IMR-90 (cell line): ENCODE measurements at regions not wholly inside any gene's neighbourhood (a gene's known extent, or its start where the extent isn't known, plus 50 kb on each side); places are given as distances from the start of the nearest gene placed in this dataset.
A peak's percentile ranks its signal among the peaks of the same experiment; 100 is the strongest.

ENCODE experiments used
- ATAC-seq: fragments of 200-7000 bp; cut with Tn5 transposase; 2 replicates; pipeline ENCODE4 v1.9.1; 2020; ENCODE audit warnings: low read depth, mild to moderate bottlenecking, moderate library complexity
- BruUV-seq: library from RNA; stranded (reverse); fragments of 400-500 nt; replicated peaks from 2 replicates; lab custom pipeline; 2021; lab: Mats Ljungman, UMichigan
- CTCF ChIA-PET: fragments of 300-600 bp; formaldehyde crosslinking; extraction: SDS; loops from one replicate; lab custom pipeline; 2021; ENCODE audit warnings: antibody characterized with exemption; lab: Yijun Ruan, JAX
- POLR2A ChIA-PET: fragments of 300-600 bp; sonication (Branson Sonifier 250); formaldehyde crosslinking; loops from one replicate; lab custom pipeline; 2022; ENCODE audit warnings: antibody characterized with exemption; ENCODE audit not compliant: unreplicated experiment; lab: Charles Lee
- DNase-seq: peaks from one replicate; pipeline ENCODE4 v3.0.0; 2013
- H2AFZ ChIP-seq: replicated peaks from 2 replicates; pipeline ENCODE3; 2013; ENCODE audit warnings: low read length, mild to moderate bottlenecking; ENCODE audit not compliant: poor library complexity
- H2AK5ac ChIP-seq: 2 replicates; pipeline ENCODE4 v1.6.1; 2013; ENCODE audit warnings: low read depth, low read length, inconsistent platforms
- H2AK9ac ChIP-seq: replicated peaks from 2 replicates; pipeline ENCODE3; 2013; ENCODE audit warnings: mild to moderate bottlenecking, low read depth, low read length, moderate library complexity; ENCODE audit not compliant: poor library complexity
- H2BK120ac ChIP-seq: 2 replicates; pipeline ENCODE4 v1.6.1; 2013; ENCODE audit warnings: low read depth, low read length, inconsistent platforms
- H2BK15ac ChIP-seq: 3 replicates; pipeline ENCODE4 v1.6.1; 2013; ENCODE audit warnings: low read depth, low read length, inconsistent platforms
- H2BK20ac ChIP-seq: 2 replicates; pipeline ENCODE4 v1.6.1; 2013; ENCODE audit warnings: low read depth, mild to moderate bottlenecking, inconsistent platforms, low read length, moderate library complexity
- H2BK5ac ChIP-seq: 2 replicates; pipeline ENCODE4 v1.6.1; 2013; ENCODE audit warnings: mild to moderate bottlenecking, low read depth, low read length, inconsistent platforms; ENCODE audit not compliant: poor library complexity, severe bottlenecking
- H3K14ac ChIP-seq: replicated peaks from 2 replicates; pipeline ENCODE4 v1.6.1; 2013; ENCODE audit warnings: low read depth, low read length, inconsistent platforms
- H3K18ac ChIP-seq: 2 replicates; pipeline ENCODE4 v1.6.1; 2013; ENCODE audit warnings: low read depth, low read length, control low read depth
- H3K23ac ChIP-seq: 2 replicates; pipeline ENCODE4 v1.6.1; 2013; ENCODE audit warnings: low read depth, low read length, inconsistent platforms
- H3K27ac ChIP-seq: 2 replicates; pipeline ENCODE4 v1.5.1; 2013; ENCODE audit warnings: mild to moderate bottlenecking, control low read depth, low read length; ENCODE audit not compliant: insufficient read depth
- H3K27me3 ChIP-seq: 2 replicates; pipeline ENCODE4 v1.6.1; 2013; ENCODE audit warnings: low read length; ENCODE audit not compliant: control insufficient read depth, insufficient read depth
- H3K36me3 ChIP-seq: 2 replicates; pipeline ENCODE4 v1.6.1; 2013; ENCODE audit warnings: low read length, mixed read lengths; ENCODE audit not compliant: control insufficient read depth, insufficient read depth
- H3K4ac ChIP-seq: 2 replicates; pipeline ENCODE4 v1.6.1; 2013; ENCODE audit warnings: low read depth, low read length, inconsistent platforms
- H3K4me1 ChIP-seq: 2 replicates; pipeline ENCODE4 v1.6.1; 2013; ENCODE audit warnings: low read length, mixed read lengths; ENCODE audit not compliant: control insufficient read depth, insufficient read depth
- H3K4me2 ChIP-seq: 2 replicates; pipeline ENCODE4 v1.6.1; 2013; ENCODE audit warnings: low read depth, mild to moderate bottlenecking, control low read depth, low read length, moderate library complexity
- H3K4me3 ChIP-seq: 2 replicates; pipeline ENCODE4 v1.5.1; 2013; ENCODE audit warnings: low read depth, mild to moderate bottlenecking, control low read depth, low read length, moderate library complexity; ENCODE audit not compliant: insufficient read depth
- H3K56ac ChIP-seq: 2 replicates; pipeline ENCODE4 v1.6.1; 2013; ENCODE audit warnings: low read length, inconsistent platforms; ENCODE audit not compliant: insufficient read depth; ENCODE audit errors: extremely low read depth
- H3K79me1 ChIP-seq, 2 experiments: 2 replicates each; pipeline ENCODE4 v1.6.1; 2013; ENCODE audit warnings: low read length in 2 of 2, inconsistent platforms in 1 of 2, low read depth in 1 of 2
- H3K9ac ChIP-seq: 2 replicates; pipeline ENCODE4 v1.6.1; 2013; ENCODE audit warnings: low read depth, low read length, control low read depth
- H3K9me1 ChIP-seq: 2 replicates; pipeline ENCODE4 v1.6.1; 2013; ENCODE audit warnings: low read length, inconsistent platforms; ENCODE audit not compliant: insufficient read depth
- H3K9me3 ChIP-seq: 2 replicates; pipeline ENCODE4 v1.6.1; 2013; ENCODE audit warnings: low read length; ENCODE audit not compliant: control insufficient read depth, insufficient read depth
- H4K20me1 ChIP-seq: 2 replicates; pipeline ENCODE4 v1.6.1; 2013; ENCODE audit warnings: low read length, inconsistent platforms; ENCODE audit not compliant: insufficient read depth
- H4K5ac ChIP-seq: 2 replicates; pipeline ENCODE4 v1.6.1; 2013; ENCODE audit warnings: mild to moderate bottlenecking, low read depth, low read length, control low read depth
- H4K8ac ChIP-seq, 2 experiments: 2 replicates each; pipeline ENCODE4 v1.6.1; 2013; ENCODE audit warnings: low read depth in 2 of 2, low read length in 2 of 2, control low read depth in 1 of 2, inconsistent platforms in 1 of 2
- H4K91ac ChIP-seq: 2 replicates; pipeline ENCODE4 v1.6.1; 2013; ENCODE audit warnings: low read depth, low read length, inconsistent platforms; ENCODE audit not compliant: insufficient read depth
- BHLHE40 ChIP-seq: fragments of 150-350 bp; IDR thresholded peaks from 2 replicates; pipeline ENCODE4 v1.6.1; 2016; ENCODE audit warnings: mild to moderate bottlenecking, low read depth, low read length
- CEBPB ChIP-seq: IDR thresholded peaks from 2 replicates; pipeline ENCODE4 v1.6.1; 2012; ENCODE audit warnings: low read depth, low read length, improper control_type of control experiment
- CHD1 ChIP-seq: IDR thresholded peaks from 2 replicates; pipeline ENCODE4 v1.6.1; 2012; ENCODE audit warnings: low read depth, low read length, improper control_type of control experiment
- CTCF ChIP-seq: conservative IDR thresholded peaks from 2 replicates; pipeline ENCODE4 v1.5.1; 2012; ENCODE audit warnings: mild to moderate bottlenecking, low read depth, low read length, improper control_type of control experiment
- FOS ChIP-seq: fragments of 150-350 bp; IDR thresholded peaks from 2 replicates; pipeline ENCODE4 v1.6.1; 2016; ENCODE audit warnings: low read depth, low read length
- MAFK ChIP-seq: IDR thresholded peaks from 2 replicates; pipeline ENCODE4 v1.6.1; 2012; ENCODE audit warnings: low read depth, low read length, improper control_type of control experiment
- MAZ ChIP-seq: IDR thresholded peaks from 2 replicates; pipeline ENCODE4 v1.6.1; 2012; ENCODE audit warnings: low read depth, mild to moderate bottlenecking, low read length, improper control_type of control experiment, moderate library complexity, borderline replicate concordance
- MXI1 ChIP-seq: IDR thresholded peaks from 2 replicates; pipeline ENCODE4 v1.6.1; 2012; ENCODE audit warnings: low read depth, mild to moderate bottlenecking, low read length, moderate library complexity, borderline replicate concordance
- NFE2L2 ChIP-seq: fragments of 150-350 bp; IDR thresholded peaks from 2 replicates; pipeline ENCODE4 v1.6.1; 2016; ENCODE audit warnings: low read depth, mild to moderate bottlenecking, low read length
- POLR2A ChIP-seq: IDR thresholded peaks from 2 replicates; pipeline ENCODE4 v1.6.1; 2012; ENCODE audit warnings: mild to moderate bottlenecking, low read depth, low read length
- RAD21 ChIP-seq: IDR thresholded peaks from 2 replicates; pipeline ENCODE4 v1.6.1; 2012; ENCODE audit warnings: low read length, improper control_type of control experiment
- RCOR1 ChIP-seq: IDR thresholded peaks from 2 replicates; pipeline ENCODE4 v1.6.1; 2012; ENCODE audit warnings: mild to moderate bottlenecking, low read length, improper control_type of control experiment; ENCODE audit not compliant: insufficient replicate concordance
- RFX5 ChIP-seq: IDR thresholded peaks from 2 replicates; pipeline ENCODE4 v1.8.0; 2012; ENCODE audit warnings: low read depth, mild to moderate bottlenecking, low read length, moderate library complexity
- SMC3 ChIP-seq: fragments of 150-350 bp; IDR thresholded peaks from 2 replicates; pipeline ENCODE4 v1.6.1; 2016; ENCODE audit warnings: low read depth, mild to moderate bottlenecking, antibody characterized with exemption, low read length, moderate library complexity
- WGBS, 2 experiments: methylation state at CpG; one replicate each; pipeline versions ENCODE4 v1.1.5 to v1.1.7; 2013; ENCODE audit warnings: missing lambda C conversion rate in 2 of 2; ENCODE audit not compliant: insufficient read length in 1 of 2; ENCODE audit errors: extremely low coverage in 2 of 2; 5-methylcytosine and 5-hydroxymethylcytosine counted together
- dilution Hi-C: fragments of 300-500 bp; cut with HindIII; formaldehyde crosslinking; loops from one replicate; pipeline ENCODE4 v1.14.3; 2018; ENCODE audit warnings: low sequenced_read_pairs; ENCODE audit not compliant: unreplicated experiment
- in situ Hi-C: fragments of 300-500 bp; cut with MboI; formaldehyde crosslinking; loops from 3 replicates; pipeline ENCODE4 v1.14.3; 2019; ENCODE audit warnings: low sequenced_read_pairs, inconsistent platforms, mixed read lengths
- intact Hi-C: fragments of 100-400 bp; cut with micrococcal nuclease; formaldehyde crosslinking; loops from 2 replicates; pipeline ENCODE4 v1.10.0; 2022
- TF ChIP-seq, protein P1 (sequence below): fragments of 150-350 bp; IDR thresholded peaks from 2 replicates; pipeline ENCODE4 v1.6.1; 2017; ENCODE audit warnings: mild to moderate bottlenecking, antibody characterized with exemption, low read length, low read depth
- TF ChIP-seq, protein P2 (sequence below): fragments of 150-350 bp; IDR thresholded peaks from 2 replicates; pipeline ENCODE4 v1.6.1; 2016; ENCODE audit warnings: low read depth, mild to moderate bottlenecking, low read length, moderate library complexity, borderline replicate concordance

- Histone ChIP-seq H2AK5ac (peak overlapping the region; percentile 29; the same call in 1 of the 2 replicates), H3K4me2 (no peak overlapping the region), H4K91ac (peak overlapping the region; percentile 55), H4K5ac (peak overlapping the region; percentile 52; the same call in 1 of the 2 replicates), H2BK120ac (peak overlapping the region; percentile 87), H2BK15ac (peak overlapping the region; percentile 72; the same call in 2 of the 3 replicates), H3K27ac (no peak overlapping the region), H2BK5ac (peak overlapping the region; percentile 76), H3K4me1 (peaks cover 4% of the 10 kb centered on the region; the same call in 1 of the 2 replicates), H3K36me3 (no peaks in the 10 kb centered on the region), H3K9ac (no peak overlapping the region), H3K23ac (peak overlapping the region; percentile 21; the same call in 1 of the 2 replicates), H2AK9ac (no peak overlapping the region), H3K4ac (peak overlapping the region; percentile 46), H3K9me1 (0 out of 2 replicates have a peak, but pooled peaks cover 2% of the 10 kb centered on the region), H3K27me3 (no peaks in the 10 kb centered on the region), H2BK20ac (peak overlapping the region; percentile 90), H4K8ac (peak overlapping the region; percentile 23 to 67; a peak in 3 of 4 replicates), H3K18ac (peak overlapping the region; percentile 62; the same call in 1 of the 2 replicates), H4K20me1 (no peaks in the 10 kb centered on the region), H3K9me3 (no peaks in the 10 kb centered on the region), H3K56ac (no peak overlapping the region), H2AFZ (no peak overlapping the region), H3K14ac (peak overlapping the region; percentile 63), H3K79me1 (0 out of 4 replicates have a peak, but pooled peaks cover 0 to 4% of the 10 kb centered on the region in 2 experiments), H3K4me3 (no peak overlapping the region)
- POLR2A ChIA-PET = no interaction called here
- dilution Hi-C loops = no loop called here
- no peak for ATAC-seq
- TF ChIP-seq RAD21 (no peak), RCOR1 (no peak), RFX5 (no peak), CEBPB (no peak), NFE2L2 (no peak), MAZ (no peak), SMC3 (no peak), CTCF (no peak), CHD1 (no peak), POLR2A (no peak), BHLHE40 (no peak), MXI1 (no peak), FOS (no peak), MAFK (no peak)
- TF ChIP-seq, protein P1, sequence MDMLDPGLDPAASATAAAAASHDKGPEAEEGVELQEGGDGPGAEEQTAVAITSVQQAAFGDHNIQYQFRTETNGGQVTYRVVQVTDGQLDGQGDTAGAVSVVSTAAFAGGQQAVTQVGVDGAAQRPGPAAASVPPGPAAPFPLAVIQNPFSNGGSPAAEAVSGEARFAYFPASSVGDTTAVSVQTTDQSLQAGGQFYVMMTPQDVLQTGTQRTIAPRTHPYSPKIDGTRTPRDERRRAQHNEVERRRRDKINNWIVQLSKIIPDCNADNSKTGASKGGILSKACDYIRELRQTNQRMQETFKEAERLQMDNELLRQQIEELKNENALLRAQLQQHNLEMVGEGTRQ = no peak
- TF ChIP-seq, protein P2, sequence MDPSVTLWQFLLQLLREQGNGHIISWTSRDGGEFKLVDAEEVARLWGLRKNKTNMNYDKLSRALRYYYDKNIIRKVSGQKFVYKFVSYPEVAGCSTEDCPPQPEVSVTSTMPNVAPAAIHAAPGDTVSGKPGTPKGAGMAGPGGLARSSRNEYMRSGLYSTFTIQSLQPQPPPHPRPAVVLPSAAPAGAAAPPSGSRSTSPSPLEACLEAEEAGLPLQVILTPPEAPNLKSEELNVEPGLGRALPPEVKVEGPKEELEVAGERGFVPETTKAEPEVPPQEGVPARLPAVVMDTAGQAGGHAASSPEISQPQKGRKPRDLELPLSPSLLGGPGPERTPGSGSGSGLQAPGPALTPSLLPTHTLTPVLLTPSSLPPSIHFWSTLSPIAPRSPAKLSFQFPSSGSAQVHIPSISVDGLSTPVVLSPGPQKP = no peak
- intact Hi-C loops = loop anchor here (5.0 kb wide), 1 partner anchor 366 kb away; no protein-coding TSS in a partner anchor
- CTCF ChIA-PET = interaction anchor here (1.6 kb wide), 1 partner anchor 118 kb away, joined by 9 read pairs; no protein-coding TSS in a partner anchor
- no TSS peak for BruUV-seq
- in situ Hi-C loops = loop anchor here (5.0 to 10.0 kb wide), 2 partner anchors 119 to 294 kb away; partner anchors contain the start of gene MYOCD
- no CpG with 5 or more reads among the region's 4 CpGs for WGBS, 2 experiments
- DNase-seq = no peak
Measured at GRCh38 chr17:12548558-12548957, 117.1 kb upstream of the MYOCD start.
